DMS 273 (cell line): ENCODE measurements at regions not wholly inside any gene's neighbourhood (a gene's known extent, or its start where the extent isn't known, plus 50 kb on each side); places are given as distances from the start of the nearest gene placed in this dataset.

ENCODE experiments used
- DNase-seq: peaks from one replicate; lab custom pipeline; 2025; ENCODE audit not compliant: unreplicated experiment; lab: John Stamatoyannopoulos, UW

GRCh38 chr3:158961911-158962310 is 160.1 kb downstream of the MFSD1 start:
- peak; percentile 35 for DNase-seq

- no peak for DNase-seq
Measured at GRCh38 chr3:158970006-158970405, 168.2 kb downstream of the MFSD1 start.

- no peak for DNase-seq
Measured at GRCh38 chr3:158974904-158975303, 173.1 kb downstream of the MFSD1 start.

GRCh38 chr3:158976966-158977365 is 175.1 kb downstream of the MFSD1 start:
- DNase-seq = no peak

GRCh38 chr3:158977497-158977896 is 175.6 kb downstream of the MFSD1 start:
- DNase-seq = no peak

GRCh38 chr3:158983216-158984099 is 181.6 kb downstream of the MFSD1 start:
- DNase-seq = no peak

GRCh38 chr3:158991146-158991705 is 189.4 kb downstream of the MFSD1 start:
- DNase-seq = peak; percentile 71

GRCh38 chr3:158992463-158992862 is 190.6 kb downstream of the MFSD1 start:
- no peak for DNase-seq

GRCh38 chr3:158994386-158994785 is 192.5 kb downstream of the MFSD1 start:
- DNase-seq = peak; percentile 9

- no peak for DNase-seq
Measured at GRCh38 chr3:159001711-159002110, 199.9 kb downstream of the MFSD1 start.

GRCh38 chr3:159005137-159005536 is 203.3 kb downstream of the MFSD1 start:
- DNase-seq = no peak

- no peak for DNase-seq
Measured at GRCh38 chr3:159007331-159007730, 205.5 kb downstream of the MFSD1 start.

- DNase-seq = no peak
Measured at GRCh38 chr3:159008401-159008800, 206.5 kb downstream of the MFSD1 start.

GRCh38 chr3:159018341-159018740 is 216.5 kb downstream of the MFSD1 start:
- no peak for DNase-seq

GRCh38 chr3:159025733-159026132 is 223.9 kb downstream of the MFSD1 start:
- DNase-seq = no peak

- DNase-seq = no peak
Measured at GRCh38 chr3:159026510-159026909, 224.7 kb downstream of the MFSD1 start.

- no peak for DNase-seq
Measured at GRCh38 chr3:159028706-159029105, 226.9 kb downstream of the MFSD1 start.

- no peak for DNase-seq
Measured at GRCh38 chr3:159029306-159030026, 227.6 kb downstream of the MFSD1 start.

GRCh38 chr3:159030138-159030670 is 228.3 kb downstream of the MFSD1 start:
- peak; percentile 11 for DNase-seq

- no peak for DNase-seq
Measured at GRCh38 chr3:159030886-159031679, 229.2 kb downstream of the MFSD1 start.

- no peak for DNase-seq
Measured at GRCh38 chr3:159032311-159032710, 230.5 kb downstream of the MFSD1 start.
